ENCODE measurements at regions not wholly inside any gene's neighbourhood (a gene's known extent, or its start where the extent isn't known, plus 50 kb on each side); places are given as distances from the start of the nearest gene placed in this dataset.
"Not testable (repeated sequence)": the region's sequence is repeated elsewhere in the genome, so short reads cannot be mapped to it uniquely, and the experiment has no call there.

- H3K36me3 ChIP-seq (ENCODE audit: control insufficient read depth in 1 of 2, insufficient read depth in 2 of 2, low read length in 2 of 2): no peaks in the 10 kb centered on the region
- H3K4me1 ChIP-seq (ENCODE audit: control insufficient read depth in 1 of 2, insufficient read depth in 2 of 2, low read length in 2 of 2): no peaks in the 10 kb centered on the region
- H3K4me3 ChIP-seq (ENCODE audit: low read depth in 1 of 2, low read length in 2 of 2): no peak overlapping the region
- H3K9me3 ChIP-seq (ENCODE audit: control insufficient read depth in 1 of 2, low read length in 2 of 2): no peaks in the 10 kb centered on the region
- no peak overlapping the region for H3K27ac ChIP-seq (ENCODE audit: low read length)
- H3K27me3 ChIP-seq (ENCODE audit: low read depth, low read length): no peaks in the 10 kb centered on the region
Measured at GRCh38 chr15:29978411-29979382, 104.1 kb upstream of the GOLGA8J start.

GRCh38 chr15:29974056-29974455, 108.7 kb upstream of the GOLGA8J start:
- H3K4me3 ChIP-seq (ENCODE audit: low read depth in 1 of 2, low read length in 2 of 2); H3K9me3 ChIP-seq (ENCODE audit: control insufficient read depth in 1 of 2, low read length in 2 of 2); H3K27me3 ChIP-seq (ENCODE audit: low read depth, low read length); H3K27ac ChIP-seq (ENCODE audit: low read length); H3K36me3 ChIP-seq (ENCODE audit: control insufficient read depth in 1 of 2, insufficient read depth in 2 of 2, low read length in 2 of 2); H3K4me1 ChIP-seq (ENCODE audit: control insufficient read depth in 1 of 2, insufficient read depth in 2 of 2, low read length in 2 of 2): not testable (repeated sequence)

GRCh38 chr15:29972051-29972450, 110.7 kb upstream of the GOLGA8J start:
- H3K36me3 ChIP-seq (ENCODE audit: control insufficient read depth in 1 of 2, insufficient read depth in 2 of 2, low read length in 2 of 2): no peaks in the 10 kb centered on the region
- H3K4me1 ChIP-seq (ENCODE audit: control insufficient read depth in 1 of 2, insufficient read depth in 2 of 2, low read length in 2 of 2): no peaks in the 10 kb centered on the region
- H3K9me3 ChIP-seq (ENCODE audit: control insufficient read depth in 1 of 2, low read length in 2 of 2): no peaks in the 10 kb centered on the region
- H3K27me3 ChIP-seq (ENCODE audit: low read depth, low read length): peaks cover 7% of the 10 kb centered on the region
- no peak overlapping the region for H3K27ac ChIP-seq (ENCODE audit: low read length)
- H3K4me3 ChIP-seq (ENCODE audit: low read depth in 1 of 2, low read length in 2 of 2): no peak overlapping the region

- H3K4me1 ChIP-seq (ENCODE audit: control insufficient read depth in 1 of 2, insufficient read depth in 2 of 2, low read length in 2 of 2): no peaks in the 10 kb centered on the region
- no peak overlapping the region for H3K4me3 ChIP-seq (ENCODE audit: low read depth in 1 of 2, low read length in 2 of 2)
- no peak overlapping the region for H3K27ac ChIP-seq (ENCODE audit: low read length)
- no peaks in the 10 kb centered on the region for H3K36me3 ChIP-seq (ENCODE audit: control insufficient read depth in 1 of 2, insufficient read depth in 2 of 2, low read length in 2 of 2)
- no peaks in the 10 kb centered on the region for H3K9me3 ChIP-seq (ENCODE audit: control insufficient read depth in 1 of 2, low read length in 2 of 2)
- H3K27me3 ChIP-seq (ENCODE audit: low read depth, low read length): peaks cover 7% of the 10 kb centered on the region
Measured at GRCh38 chr15:29970402-29970695, 112.4 kb upstream of the GOLGA8J start.

- Histone ChIP-seq H3K9me3 (ENCODE audit: control insufficient read depth in 1 of 2, low read length in 2 of 2) (no peaks in the 10 kb centered on the region), H3K27ac (ENCODE audit: low read length) (no peak overlapping the region), H3K36me3 (ENCODE audit: control insufficient read depth in 1 of 2, insufficient read depth in 2 of 2, low read length in 2 of 2) (no peaks in the 10 kb centered on the region), H3K4me3 (ENCODE audit: low read depth in 1 of 2, low read length in 2 of 2) (no peak overlapping the region), H3K4me1 (ENCODE audit: control insufficient read depth in 1 of 2, insufficient read depth in 2 of 2, low read length in 2 of 2) (no peaks in the 10 kb centered on the region), H3K27me3 (ENCODE audit: low read depth, low read length) (peaks cover 7% of the 10 kb centered on the region)
Measured at GRCh38 chr15:29969562-29970401, 113.0 kb upstream of the GOLGA8J start.

- Histone ChIP-seq H3K27ac (ENCODE audit: low read length) (no peak overlapping the region), H3K36me3 (ENCODE audit: control insufficient read depth in 1 of 2, insufficient read depth in 2 of 2, low read length in 2 of 2) (no peaks in the 10 kb centered on the region), H3K4me1 (ENCODE audit: control insufficient read depth in 1 of 2, insufficient read depth in 2 of 2, low read length in 2 of 2) (no peaks in the 10 kb centered on the region), H3K27me3 (ENCODE audit: low read depth, low read length) (peaks cover 7% of the 10 kb centered on the region), H3K4me3 (ENCODE audit: low read depth in 1 of 2, low read length in 2 of 2) (peak overlapping the region in 1 of 2 donors; percentile 35), H3K9me3 (ENCODE audit: control insufficient read depth in 1 of 2, low read length in 2 of 2) (no peaks in the 10 kb centered on the region)
Measured at GRCh38 chr15:29968895-29969561, 113.7 kb upstream of the GOLGA8J start.

- Histone ChIP-seq H3K4me3 (ENCODE audit: low read depth in 1 of 2, low read length in 2 of 2) (peak overlapping the region in 1 of 2 donors; percentile 58), H3K36me3 (ENCODE audit: control insufficient read depth in 1 of 2, insufficient read depth in 2 of 2, low read length in 2 of 2) (no peaks in the 10 kb centered on the region), H3K4me1 (ENCODE audit: control insufficient read depth in 1 of 2, insufficient read depth in 2 of 2, low read length in 2 of 2) (no peaks in the 10 kb centered on the region), H3K27ac (ENCODE audit: low read length) (no peak overlapping the region), H3K9me3 (ENCODE audit: control insufficient read depth in 1 of 2, low read length in 2 of 2) (no peaks in the 10 kb centered on the region), H3K27me3 (ENCODE audit: low read depth, low read length) (peaks cover 7% of the 10 kb centered on the region)
Measured at GRCh38 chr15:29968099-29968894, 114.5 kb upstream of the GOLGA8J start.

- Histone ChIP-seq H3K9me3 (ENCODE audit: control insufficient read depth in 1 of 2, low read length in 2 of 2) (no peaks in the 10 kb centered on the region), H3K36me3 (ENCODE audit: control insufficient read depth in 1 of 2, insufficient read depth in 2 of 2, low read length in 2 of 2) (no peaks in the 10 kb centered on the region), H3K27ac (ENCODE audit: low read length) (no peak overlapping the region), H3K4me3 (ENCODE audit: low read depth in 1 of 2, low read length in 2 of 2) (no peak overlapping the region), H3K27me3 (ENCODE audit: low read depth, low read length) (no peaks in the 10 kb centered on the region), H3K4me1 (ENCODE audit: control insufficient read depth in 1 of 2, insufficient read depth in 2 of 2, low read length in 2 of 2) (no peaks in the 10 kb centered on the region)
Measured at GRCh38 chr15:29962407-29962806, 120.3 kb upstream of the GOLGA8J start.

GRCh38 chr15:29959384-29960137, 123.2 kb upstream of the GOLGA8J start:
- Histone ChIP-seq H3K4me1 (ENCODE audit: control insufficient read depth in 1 of 2, insufficient read depth in 2 of 2, low read length in 2 of 2) (no peaks in the 10 kb centered on the region), H3K9me3 (ENCODE audit: control insufficient read depth in 1 of 2, low read length in 2 of 2) (no peaks in the 10 kb centered on the region), H3K27ac (ENCODE audit: low read length) (no peak overlapping the region), H3K36me3 (ENCODE audit: control insufficient read depth in 1 of 2, insufficient read depth in 2 of 2, low read length in 2 of 2) (no peaks in the 10 kb centered on the region), H3K4me3 (ENCODE audit: low read depth in 1 of 2, low read length in 2 of 2) (no peak overlapping the region), H3K27me3 (ENCODE audit: low read depth, low read length) (no peaks in the 10 kb centered on the region)

- Histone ChIP-seq H3K4me3 (ENCODE audit: low read depth in 1 of 2, low read length in 2 of 2) (no peak overlapping the region), H3K27ac (ENCODE audit: low read length) (no peak overlapping the region), H3K9me3 (ENCODE audit: control insufficient read depth in 1 of 2, low read length in 2 of 2) (no peaks in the 10 kb centered on the region), H3K27me3 (ENCODE audit: low read depth, low read length) (no peaks in the 10 kb centered on the region), H3K36me3 (ENCODE audit: control insufficient read depth in 1 of 2, insufficient read depth in 2 of 2, low read length in 2 of 2) (no peaks in the 10 kb centered on the region), H3K4me1 (ENCODE audit: control insufficient read depth in 1 of 2, insufficient read depth in 2 of 2, low read length in 2 of 2) (no peaks in the 10 kb centered on the region)
Measured at GRCh38 chr15:29952225-29952624, 130.0 kb upstream of the TJP1 start.

Data from muscle layer of duodenum (tissue), 2 donors.